RCC 7860 (cell line): ENCODE measurements at regions not wholly inside any gene's neighbourhood (a gene's known extent, or its start where the extent isn't known, plus 50 kb on each side); places are given as distances from the start of the nearest gene placed in this dataset.

Experiments used
- DNase-seq: peaks from one replicate; pipeline ENCODE4 v3.0.0-alpha.2; 2015; ENCODE audit warnings: low spot score
- FAIRE-seq: peaks from 2 replicates; lab custom pipeline; 2012; peaks lifted over from hg19 to GRCh38; lab: Jason Lieb, UNC

DNA sequence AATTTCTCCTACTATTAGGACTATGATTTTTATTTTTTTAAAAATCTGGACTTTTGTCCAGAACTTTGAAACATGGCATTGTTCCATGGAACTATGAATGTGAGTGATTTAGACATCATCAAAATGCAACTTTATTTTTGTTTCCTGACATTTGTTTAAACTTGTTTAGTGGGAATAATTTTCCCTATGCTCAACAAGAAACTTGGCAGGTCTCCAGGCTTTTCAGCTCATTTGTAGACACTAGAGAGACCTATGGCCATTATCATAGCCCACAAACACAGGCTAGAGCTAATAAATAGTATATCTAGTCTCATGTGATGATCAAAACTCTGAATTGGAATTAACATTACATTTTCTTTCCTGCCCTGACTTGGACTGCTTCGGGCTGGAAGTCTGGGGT, 145.1 kb upstream of the CELF4 start:
- no peak for FAIRE-seq
- DNase-seq, result no peak

DNA sequence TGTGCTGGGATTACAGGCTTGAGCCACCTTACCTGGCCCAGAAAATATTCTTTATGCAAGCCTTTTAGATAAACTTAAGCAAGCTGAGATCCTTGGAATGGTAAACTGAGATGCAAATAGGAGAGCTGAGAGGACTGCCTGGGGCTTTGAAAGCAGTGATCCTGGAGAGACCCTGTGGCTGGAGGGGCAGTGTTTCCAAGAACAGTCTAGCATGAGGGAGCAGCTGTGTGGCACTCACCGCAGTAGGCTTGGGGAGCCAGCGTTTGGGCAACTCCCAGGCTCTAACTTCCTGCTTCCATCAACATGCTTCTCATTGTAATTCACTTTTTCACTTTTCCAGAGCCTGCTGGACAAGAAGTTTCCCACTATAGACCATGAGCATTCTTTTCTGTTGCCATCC, 144.1 kb upstream of the CELF4 start:
- FAIRE-seq (no peak), DNase-seq (no peak)

DNA sequence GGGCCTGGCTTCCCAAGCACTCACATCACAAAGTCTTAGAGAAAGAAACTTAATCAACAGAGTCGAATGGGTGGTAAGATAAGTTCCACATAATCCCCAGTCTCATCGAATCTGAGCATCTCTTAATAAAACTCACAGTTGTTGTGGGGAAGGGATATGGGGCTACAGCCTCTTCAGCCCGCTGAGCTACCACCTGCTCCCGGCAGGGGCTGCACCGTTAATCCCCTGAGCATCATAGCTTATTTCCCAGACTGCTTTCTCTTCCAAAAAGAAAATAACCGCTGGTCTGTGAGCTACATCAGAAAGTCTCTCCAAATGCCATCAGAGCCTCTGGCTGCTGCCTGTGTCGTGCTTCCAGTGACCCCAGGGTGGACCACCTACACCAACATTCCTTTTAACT, 139.4 kb upstream of the CELF4 start:
- DNase-seq, result no peak
- FAIRE-seq, result no peak

DNA sequence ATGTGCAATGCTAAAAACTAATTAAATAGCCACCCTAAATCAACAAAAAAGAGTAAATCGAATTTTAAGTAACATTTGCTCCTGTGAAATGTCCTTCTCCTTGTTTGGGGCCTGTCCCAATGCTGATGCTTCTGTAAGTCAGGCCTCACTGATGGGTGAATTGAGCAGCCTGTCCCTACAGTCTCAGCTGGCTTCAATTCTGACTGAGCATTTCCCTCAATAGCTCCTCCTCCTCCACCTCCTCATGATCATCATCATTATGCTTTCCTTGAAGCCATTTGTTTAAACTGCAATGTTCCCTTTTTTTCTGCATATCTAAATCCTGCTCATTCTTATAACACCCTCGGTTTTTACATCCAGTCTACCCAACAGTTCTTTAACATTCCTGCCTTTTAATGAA, 137.2 kb upstream of the CELF4 start:
- DNase-seq (no peak), FAIRE-seq (no peak)

DNA sequence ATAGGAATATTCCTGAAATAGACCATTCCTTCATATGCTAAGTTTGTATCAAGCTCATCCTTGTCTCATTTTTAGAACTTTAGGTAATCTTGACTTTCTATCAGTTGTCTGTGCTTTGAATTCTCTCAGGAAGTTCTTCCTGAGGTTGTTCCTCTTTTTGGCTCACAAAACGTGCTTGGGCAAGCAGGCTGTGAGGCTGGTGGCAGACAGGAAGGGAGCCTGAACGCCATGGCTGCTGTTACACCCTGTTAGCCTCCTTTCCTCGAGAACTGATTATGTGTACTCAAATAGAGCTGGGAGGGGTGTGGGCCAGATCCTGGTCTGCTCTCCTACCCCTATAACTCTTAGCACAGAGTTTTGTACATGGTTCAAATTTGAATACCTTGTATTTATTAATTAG, 136.4 kb upstream of the CELF4 start:
- FAIRE-seq (no peak), DNase-seq (no peak)

DNA sequence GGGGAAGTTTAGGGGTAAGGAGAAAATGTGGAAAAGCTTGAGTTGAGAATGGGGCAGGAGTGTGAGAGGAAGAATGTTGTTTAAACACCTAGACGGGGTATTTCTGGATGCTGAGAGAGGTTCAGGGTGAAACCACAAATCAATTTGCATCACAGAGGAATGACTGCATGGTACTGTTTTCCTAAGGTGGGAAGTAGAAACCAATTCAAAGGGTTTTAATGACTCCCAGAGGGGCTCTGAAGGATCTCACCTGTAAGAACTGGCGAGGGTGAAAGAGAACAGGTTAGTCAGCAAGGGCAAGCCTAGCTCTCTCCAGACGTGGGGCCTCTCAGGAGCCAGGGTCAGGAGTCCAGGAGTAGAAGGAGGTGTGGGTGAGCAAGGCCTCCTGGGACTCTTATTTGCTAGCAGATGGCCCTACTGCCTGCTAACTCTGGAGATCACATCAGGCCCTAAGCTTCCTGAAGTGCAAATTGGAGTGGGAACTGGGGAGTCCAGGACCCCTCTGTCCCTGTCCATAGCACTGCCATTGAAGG, 133.0 kb upstream of the CELF4 start:
- FAIRE-seq (no peak), DNase-seq (no peak)

DNA sequence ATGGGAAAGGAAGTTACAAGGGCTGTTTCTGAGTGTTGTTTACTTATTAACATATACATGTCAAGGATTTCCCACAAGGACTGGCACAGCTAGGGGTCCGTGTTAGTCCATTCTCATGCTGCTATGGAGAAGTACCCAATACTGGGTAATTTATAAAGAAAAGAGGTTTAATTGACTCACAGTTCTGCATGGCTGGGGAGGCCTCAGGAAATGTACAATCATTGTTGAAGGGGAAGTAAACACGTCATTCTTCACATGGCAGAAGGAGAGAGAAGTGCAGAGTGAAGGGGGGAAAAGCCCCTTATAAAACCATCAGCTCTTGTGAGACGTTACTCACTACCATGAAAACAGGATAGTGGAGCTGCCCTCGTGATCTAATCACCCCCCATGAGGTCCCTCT, 128.9 kb upstream of the CELF4 start:
- FAIRE-seq, result no peak
- no peak for DNase-seq

DNA sequence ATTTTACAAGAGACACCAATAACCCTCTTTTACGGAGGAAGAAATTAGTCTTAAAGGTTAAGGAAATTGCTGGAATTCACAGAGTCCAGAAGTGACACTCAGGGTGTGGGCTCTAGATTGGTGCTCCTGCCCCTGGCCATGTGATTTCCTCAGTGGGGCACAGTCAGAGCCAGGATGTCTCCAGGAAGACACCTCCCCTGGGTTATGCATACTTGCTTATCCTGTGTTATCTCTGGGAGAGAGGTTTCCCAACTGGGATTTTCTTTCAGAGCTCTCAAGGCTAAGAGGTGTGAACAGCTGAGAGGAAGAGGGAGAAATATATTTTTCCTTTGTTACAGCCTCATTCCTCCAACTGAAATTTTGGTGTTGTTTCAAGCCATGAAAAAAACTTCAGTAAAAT, 125.6 kb upstream of the CELF4 start:
- no peak for FAIRE-seq
- no peak for DNase-seq

DNA sequence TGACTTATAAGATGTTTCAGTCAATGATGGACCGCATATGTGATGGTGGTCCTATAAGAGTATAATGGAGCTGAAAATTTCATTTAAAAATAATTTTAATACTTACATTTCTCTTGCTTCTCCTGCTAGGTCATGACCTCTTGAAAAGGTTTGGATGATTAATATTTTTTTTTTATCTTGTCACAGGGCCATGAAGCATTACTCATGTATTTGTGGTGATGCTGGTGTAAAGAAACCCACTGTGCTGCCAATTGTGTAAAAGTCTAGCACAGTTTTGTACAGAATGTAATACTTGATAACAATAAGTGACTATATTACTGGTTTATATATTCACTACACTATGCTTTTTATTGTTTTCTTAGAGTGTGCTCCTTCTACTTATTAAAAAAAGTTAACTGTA, 124.2 kb upstream of the CELF4 start:
- no peak for FAIRE-seq
- DNase-seq, result no peak

DNA sequence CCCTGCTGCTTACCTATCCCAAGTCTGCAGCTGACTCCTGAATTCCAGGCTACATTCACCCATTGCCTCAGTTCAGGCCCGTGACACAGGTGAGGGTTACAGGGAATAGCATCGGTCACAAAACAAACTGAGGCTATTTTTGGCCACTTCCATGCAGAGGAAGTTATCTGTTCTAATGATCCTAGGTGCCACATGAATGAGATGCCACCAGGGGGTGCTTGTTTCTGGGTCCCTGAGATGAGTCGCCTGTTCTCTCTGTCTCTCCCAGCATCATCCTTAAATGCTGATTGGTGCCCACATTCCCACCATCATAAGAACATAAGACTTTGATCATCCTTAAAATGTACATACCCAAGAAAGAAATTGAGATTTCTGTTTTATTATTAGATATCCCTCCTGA, 119.0 kb upstream of the CELF4 start:
- FAIRE-seq (no peak), DNase-seq (no peak)

DNA sequence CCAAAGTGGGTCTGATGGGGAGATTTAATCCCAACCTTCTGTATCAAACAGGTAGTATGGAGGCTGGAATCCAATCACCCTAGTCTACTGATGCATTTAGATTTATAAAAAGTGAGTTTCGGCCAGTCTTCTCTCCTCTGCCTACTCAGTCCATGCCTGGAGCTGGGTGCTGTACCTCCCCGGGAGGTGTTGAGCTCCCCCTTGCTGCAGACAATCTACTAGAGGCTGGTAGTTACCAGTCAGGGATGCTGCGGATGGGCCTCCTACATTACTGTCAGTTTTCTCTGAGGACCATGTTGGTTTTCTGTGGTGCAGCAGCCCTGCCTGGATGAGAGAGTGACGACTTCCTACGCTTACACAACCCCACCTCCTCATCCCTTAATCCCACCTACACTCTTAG, 118.6 kb upstream of the CELF4 start:
- DNase-seq (no peak), FAIRE-seq (no peak)

DNA sequence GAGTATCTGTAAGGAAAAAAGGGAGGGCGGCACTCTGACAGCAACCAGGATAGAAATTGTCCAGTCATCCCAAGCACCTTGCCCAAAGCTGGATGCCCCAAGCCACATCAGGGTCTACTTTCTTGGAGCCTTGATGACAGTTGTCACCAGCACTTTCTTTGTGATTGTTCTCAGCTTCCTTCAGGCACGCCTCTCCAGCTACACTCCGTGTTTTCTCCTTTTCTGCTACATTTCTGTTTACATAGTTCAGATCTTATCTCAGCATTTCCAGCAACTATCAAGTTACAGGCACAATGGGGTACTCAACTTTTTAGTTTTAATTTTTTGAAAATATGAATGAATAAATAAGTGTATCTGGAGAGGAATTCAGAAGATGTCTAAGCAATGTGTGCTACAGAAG, 115.3 kb upstream of the CELF4 start:
- FAIRE-seq (no peak), DNase-seq (no peak)

DNA sequence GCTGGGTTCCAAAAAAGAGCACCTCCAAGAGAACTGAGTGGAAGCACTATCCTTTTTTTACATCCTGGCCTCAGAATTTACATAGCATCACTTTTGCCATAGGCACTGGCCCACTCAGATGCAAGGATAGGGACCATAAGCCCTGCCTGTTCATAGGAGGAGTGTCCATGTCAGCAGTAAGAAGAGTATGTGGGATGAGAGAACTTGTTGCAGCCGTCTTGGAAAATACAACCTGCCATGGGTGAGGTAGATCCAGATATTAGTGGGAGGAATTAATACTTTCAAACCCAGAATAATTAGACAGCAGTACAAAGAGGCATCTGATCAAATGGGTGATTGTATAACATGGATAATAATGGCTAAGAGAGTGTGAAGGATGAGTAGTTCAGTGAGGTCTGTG, 110.7 kb upstream of the CELF4 start:
- no peak for DNase-seq
- FAIRE-seq, result no peak

DNA sequence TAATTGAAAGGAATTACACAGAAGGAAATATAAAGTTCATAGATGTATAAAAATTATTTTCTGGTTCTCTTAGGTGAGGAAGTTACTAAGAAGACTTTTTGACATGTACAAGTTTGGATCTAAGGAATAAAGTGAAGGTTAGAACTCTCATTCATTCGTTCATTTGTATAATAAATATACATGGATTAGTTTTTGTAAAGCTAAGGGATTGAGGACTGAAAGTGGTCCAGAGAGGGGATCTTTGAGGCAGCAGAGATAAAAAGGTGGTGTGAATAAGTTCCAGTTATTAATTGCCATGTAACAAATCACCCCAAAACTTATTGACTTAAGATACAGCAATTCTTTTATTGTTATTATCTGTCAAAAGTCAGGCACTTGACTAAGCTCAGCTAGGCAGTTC, 110.1 kb upstream of the CELF4 start:
- DNase-seq, result no peak
- no peak for FAIRE-seq

DNA sequence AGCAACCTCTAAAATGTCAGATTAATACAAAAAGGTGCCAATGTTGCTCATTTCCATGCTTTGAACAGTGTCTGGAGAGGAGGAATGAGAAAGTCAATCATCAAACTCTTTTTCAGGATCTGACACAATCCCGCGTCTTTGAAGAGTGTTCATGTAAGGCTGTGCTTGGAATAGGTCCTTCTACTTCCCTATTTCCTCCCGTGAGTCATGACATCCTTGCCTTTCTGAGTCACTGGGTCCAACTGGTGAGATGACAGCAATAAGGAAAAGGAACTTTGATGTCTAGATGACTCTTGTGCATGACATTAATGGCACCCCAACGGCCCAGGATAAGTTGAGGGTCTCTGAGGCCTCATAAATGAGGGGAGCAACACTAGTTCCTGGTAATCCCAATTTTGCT, 109.0 kb upstream of the CELF4 start:
- FAIRE-seq, result no peak
- no peak for DNase-seq

DNA sequence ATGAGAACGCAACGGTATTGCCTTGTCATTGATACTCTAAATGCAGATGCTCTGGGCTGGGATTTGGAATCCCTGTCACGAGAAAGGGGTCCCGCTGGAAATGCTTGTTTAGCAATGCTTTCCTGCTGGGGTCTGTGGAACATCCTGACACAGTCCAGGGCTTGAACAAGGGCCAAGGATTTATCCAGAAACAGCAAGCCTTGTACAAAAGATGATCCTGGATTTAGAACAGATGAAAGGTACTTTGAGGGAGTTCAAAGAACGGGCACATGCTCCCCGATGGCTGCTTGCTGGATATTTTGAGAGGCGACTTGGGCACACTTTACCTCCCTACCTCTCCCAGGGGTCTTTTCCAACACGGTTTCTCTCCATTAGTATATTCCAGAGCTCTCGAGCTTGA, 108.1 kb upstream of the CELF4 start:
- FAIRE-seq (no peak), DNase-seq (no peak)

DNA sequence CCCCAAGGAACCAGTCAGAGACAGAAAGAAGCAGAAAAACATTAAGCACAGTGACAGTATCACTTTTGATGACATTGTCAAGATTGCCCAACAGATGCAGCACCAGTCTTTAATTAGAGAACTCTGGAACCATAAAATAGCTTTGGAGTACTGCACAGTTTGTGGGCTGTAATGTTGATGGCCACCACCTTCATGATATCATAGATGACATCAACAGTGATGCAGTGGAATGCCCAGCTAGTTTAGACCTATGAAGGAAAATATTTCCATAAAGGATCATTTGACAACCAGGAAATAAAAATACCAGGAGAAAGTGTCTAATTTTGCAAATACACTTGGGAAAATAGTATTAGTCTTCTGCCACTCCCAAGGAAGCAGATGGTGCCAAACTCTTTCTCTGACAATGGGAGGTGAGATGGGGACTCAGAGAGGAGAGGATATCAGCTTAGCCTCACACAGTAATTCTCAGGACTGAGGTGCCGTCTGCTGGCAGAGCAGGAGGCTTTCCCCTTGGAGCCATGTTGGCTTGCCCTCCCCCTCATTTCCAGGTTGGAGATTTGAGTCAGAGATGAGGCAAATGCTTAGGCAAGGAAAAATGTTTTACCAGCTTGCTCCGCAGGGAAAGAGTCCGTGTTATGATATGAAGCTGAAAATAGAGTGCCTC, 107.5 kb upstream of the CELF4 start:
- FAIRE-seq (no peak), DNase-seq (no peak)

DNA sequence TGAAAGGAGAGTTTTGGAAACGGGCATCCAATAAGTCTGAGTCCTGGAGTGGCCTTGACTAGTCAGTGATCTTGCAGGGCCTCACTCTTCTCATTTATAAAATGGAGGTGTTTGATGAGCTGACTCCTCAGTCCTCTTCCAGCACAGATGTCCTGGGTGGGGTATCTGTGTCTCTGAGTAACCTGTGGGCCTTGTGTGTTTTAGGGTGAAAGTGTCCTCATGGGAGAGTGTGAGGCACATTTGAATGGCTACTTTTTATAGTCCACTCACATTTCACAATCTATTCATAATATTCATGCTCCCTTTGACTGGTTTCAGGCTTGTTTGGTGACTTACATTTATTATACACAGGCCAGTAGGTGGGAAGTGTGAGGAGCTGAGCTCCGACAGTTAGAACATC, 106.4 kb upstream of the CELF4 start:
- FAIRE-seq (no peak), DNase-seq (no peak)

DNA sequence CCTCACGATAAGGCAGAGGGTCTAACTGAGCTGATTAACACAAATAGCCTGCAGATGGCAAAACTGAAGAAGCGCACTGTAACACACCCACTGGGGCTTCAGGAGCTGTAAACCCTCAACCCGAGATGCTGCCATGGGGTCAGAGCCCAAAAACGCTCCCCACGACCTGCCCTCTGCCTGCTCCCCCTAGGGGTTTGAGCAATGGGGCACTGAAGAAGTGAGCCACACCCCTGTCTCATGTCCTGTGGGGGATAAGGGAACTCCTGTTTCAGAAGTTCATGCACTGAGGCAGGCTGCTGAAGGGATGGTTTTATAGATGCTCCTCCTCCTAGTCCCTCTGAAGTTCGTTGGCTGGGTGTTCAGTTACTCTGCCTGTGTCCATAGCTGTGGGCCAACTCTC, 105.9 kb upstream of the CELF4 start:
- no peak for DNase-seq
- no peak for FAIRE-seq

DNA sequence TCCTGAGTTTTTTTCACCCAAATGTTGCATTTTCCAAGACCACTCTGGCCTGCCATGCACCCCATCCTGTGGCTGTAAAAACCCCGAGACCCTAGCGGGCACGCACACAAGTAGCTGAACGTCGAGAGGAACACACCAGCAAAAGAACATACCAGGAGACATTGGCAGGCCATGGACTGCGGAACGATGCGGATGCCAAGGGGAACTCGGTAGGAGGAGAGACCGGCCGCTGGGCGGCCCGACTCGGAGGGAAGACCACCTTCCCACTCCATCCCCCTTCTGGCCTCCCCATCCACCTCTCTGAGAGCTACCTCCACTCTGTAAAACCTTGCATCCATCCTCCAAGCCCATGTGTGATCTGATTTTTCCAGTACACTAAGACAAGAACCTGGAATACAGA, 105.5 kb upstream of the CELF4 start:
- DNase-seq (no peak), FAIRE-seq (no peak)

DNA sequence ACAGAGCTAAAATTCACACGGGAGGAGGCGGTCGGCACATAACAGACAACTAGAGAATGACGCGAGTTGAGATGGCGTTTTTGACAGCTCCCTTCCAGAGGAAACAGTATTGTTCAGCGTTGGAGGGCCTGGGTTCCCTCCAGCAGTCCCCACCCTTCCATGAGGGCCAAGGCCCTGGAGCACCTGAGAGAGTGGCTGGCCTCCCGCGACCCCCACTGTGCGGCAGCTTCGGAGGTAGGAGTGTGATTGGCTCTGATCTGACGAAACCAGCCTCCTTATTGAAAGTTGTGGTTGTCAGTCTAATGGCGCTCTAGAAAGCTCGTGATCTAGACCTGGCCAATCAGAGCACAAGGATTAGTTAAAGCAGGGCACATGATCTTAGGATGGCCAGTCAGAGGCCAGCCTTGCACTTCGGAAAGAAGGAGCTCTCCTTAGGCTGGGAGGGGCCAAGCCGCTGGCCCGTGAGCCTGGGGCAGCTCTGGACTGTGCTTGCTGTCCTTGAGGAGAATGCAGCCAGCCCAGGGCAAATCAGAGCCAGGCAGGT, 104.5 kb upstream of the CELF4 start:
- FAIRE-seq, result no peak

DNA sequence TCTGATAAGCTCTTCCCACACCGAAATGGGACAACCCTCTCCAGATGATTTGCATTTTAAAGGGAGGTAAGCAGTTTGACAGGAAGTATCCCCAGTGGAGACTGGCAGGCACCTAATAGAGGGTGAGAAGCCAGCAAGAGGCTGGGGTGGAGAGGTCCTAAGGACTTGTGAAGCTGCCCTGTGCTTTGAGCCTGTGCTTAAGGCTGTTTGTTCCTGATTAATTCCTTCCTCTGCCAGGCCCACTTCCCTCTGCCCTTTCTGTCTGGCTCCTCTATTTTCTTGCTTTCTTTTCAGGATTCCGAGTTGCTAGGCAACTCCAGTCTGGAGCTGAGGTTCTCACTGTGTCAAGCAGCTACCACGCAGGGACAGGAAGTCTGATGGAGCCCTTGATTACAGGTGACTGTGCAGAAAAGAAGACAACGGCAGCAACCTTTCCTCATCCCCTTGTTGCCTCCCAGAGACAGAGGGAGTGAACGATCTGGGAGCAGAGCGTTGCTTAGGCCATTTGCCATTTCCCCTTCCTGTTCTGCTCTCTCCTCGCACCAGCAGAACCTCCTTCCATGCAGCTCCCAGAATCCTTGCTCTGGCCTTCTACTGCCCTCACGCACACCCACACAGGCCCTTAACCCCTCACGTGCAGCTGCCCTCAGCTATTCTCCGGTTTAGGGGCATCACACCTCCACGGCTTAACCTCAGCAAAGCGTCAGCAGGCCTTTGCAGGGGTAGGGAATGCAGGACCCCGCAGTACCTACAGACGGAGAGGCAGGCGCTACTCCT, 103.6 kb upstream of the CELF4 start:
- no peak for FAIRE-seq

More for the DNA sequence above, 104.5 kb upstream of the CELF4 start:
- DNase-seq, result no peak

More for the DNA sequence above, 103.6 kb upstream of the CELF4 start:
- DNase-seq, result no peak
